Keratinocyte (primary cell): ENCODE measurements at regions not wholly inside any gene's neighbourhood (a gene's known extent, or its start where the extent isn't known, plus 50 kb on each side); places are given as distances from the start of the nearest gene placed in this dataset.

Experiments
- CTCF ChIP-seq, 3 experiments: IDR thresholded peaks in 1 of 3; conservative IDR thresholded peaks in 1 of 3; optimal IDR thresholded peaks in 1 of 3; 2 replicates in 2 of 3; 3 replicates in 1 of 3; pipeline versions ENCODE3 to v1.5.1; 2011; ENCODE audit warnings: low read length in 3 of 3, mild to moderate bottlenecking in 3 of 3, moderate library complexity in 2 of 3, control low read depth in 1 of 3, inconsistent platforms in 1 of 3; ENCODE audit not compliant: insufficient read depth in 2 of 3; ENCODE audit errors: extremely low read depth in 1 of 3
- EZH2 ChIP-seq: IDR thresholded peaks from one replicate; pipeline ENCODE4 v1.6.1; 2012; ENCODE audit warnings: inconsistent platforms, mild to moderate bottlenecking, low read length, moderate library complexity

GRCh38 chr18:27787547-27787946 lies 389.4 kb downstream of the CDH2 start:
- TF ChIP-seq CTCF (optimal IDR thresholded peaks at IDR 0.05 in 1 of 3, IDR thresholded peaks at IDR 0.05 in 1 of 3, conservative IDR thresholded peaks at IDR 0.05 in 1 of 3; ENCODE audit: extremely low read depth in 1 of 3, insufficient read depth in 2 of 3, low read length in 3 of 3) (no peak), EZH2 (no peak)
